Glomerular visceral epithelial cell (primary cell): ENCODE measurements at regions not wholly inside any gene's neighbourhood (a gene's known extent, or its start where the extent isn't known, plus 50 kb on each side); places are given as distances from the start of the nearest gene placed in this dataset.

Experiments
- DNase-seq: peaks from one replicate; pipeline ENCODE4 v3.0.0-alpha.2; 2016; ENCODE audit errors: extremely low spot score

GRCh38 chr10:131795761-131796160, 105.0 kb upstream of the PPP2R2D start:
- no peak for DNase-seq

GRCh38 chr10:131797626-131798025, 103.2 kb upstream of the PPP2R2D start:
- DNase-seq = no peak

- DNase-seq = no peak
Observed at GRCh38 chr10:131799429-131799828, 101.4 kb upstream of the PPP2R2D start.

GRCh38 chr10:131802156-131802915, 98.5 kb upstream of the PPP2R2D start:
- no peak for DNase-seq

GRCh38 chr10:131802996-131803395, 97.8 kb upstream of the PPP2R2D start:
- no peak for DNase-seq

- no peak for DNase-seq
Observed at GRCh38 chr10:131803860-131804425, 96.9 kb upstream of the PPP2R2D start.

GRCh38 chr10:131804551-131805295, 96.1 kb upstream of the PPP2R2D start:
- no peak for DNase-seq

- no peak for DNase-seq
Observed at GRCh38 chr10:131805696-131806095, 95.1 kb upstream of the PPP2R2D start.

GRCh38 chr10:131806146-131806545, 94.7 kb upstream of the PPP2R2D start:
- no peak for DNase-seq

GRCh38 chr10:131806646-131807317, 94.0 kb upstream of the PPP2R2D start:
- no peak for DNase-seq

- DNase-seq = no peak
Observed at GRCh38 chr10:131808370-131808930, 92.4 kb upstream of the PPP2R2D start.

GRCh38 chr10:131810036-131810804, 90.6 kb upstream of the PPP2R2D start:
- DNase-seq = no peak

GRCh38 chr10:131810805-131811629, 89.8 kb upstream of the PPP2R2D start:
- DNase-seq = no peak

- DNase-seq = no peak
Observed at GRCh38 chr10:131811630-131812403, 89.0 kb upstream of the PPP2R2D start.

GRCh38 chr10:131812736-131813604, 87.8 kb upstream of the PPP2R2D start:
- DNase-seq = no peak

GRCh38 chr10:131814567-131815265, 86.1 kb upstream of the PPP2R2D start:
- no peak for DNase-seq

- no peak for DNase-seq
Observed at GRCh38 chr10:131815266-131816156, 85.3 kb upstream of the PPP2R2D start.
